ENCODE measurements at regions not wholly inside any gene's neighbourhood (a gene's known extent, or its start where the extent isn't known, plus 50 kb on each side); places are given as distances from the start of the nearest gene placed in this dataset.

GRCh38 chr10:10642189-10642588 is 375.5 kb upstream of the CELF2 start:
- Mint-ChIP-seq H3K36me3 (no peaks in the 10 kb centered on the region), H3K9me3 (no peaks in the 10 kb centered on the region), H3K27me3 (peaks cover 6 to 28% of the 10 kb centered on the region in 2 donors), H3K4me3 (no peak overlapping the region), H3K27ac (no peak overlapping the region), H3K4me1 (no peaks in the 10 kb centered on the region)
- Histone ChIP-seq H3K9me3 (no peaks in the 10 kb centered on the region), H3K27ac (ENCODE audit: low read length) (no peak overlapping the region), H3K4me3 (ENCODE audit: control insufficient read depth in 1 of 2, extremely low read depth in 1 of 2, low read length in 1 of 2) (no peak overlapping the region), H3K36me3 (ENCODE audit: control insufficient read depth in 2 of 2, extremely low read depth in 1 of 2, insufficient read depth in 1 of 2, low read length in 1 of 2) (no peaks in the 10 kb centered on the region), H3K27me3 (replicated peaks in 1 of 2; ENCODE audit: control insufficient read depth in 2 of 2, extremely low read depth in 1 of 2, insufficient read depth in 2 of 2, low read length in 1 of 2) (peaks cover 0 to 10% of the 10 kb centered on the region in 2 experiments), H3K4me1 (ENCODE audit: control insufficient read depth in 1 of 2, extremely low read depth in 1 of 2, insufficient read depth in 2 of 2, low read length in 2 of 2) (no peaks in the 10 kb centered on the region)
- ChIA-PET CTCF (no interaction called here), POLR2A (no interaction called here)
- WGBS (ENCODE audit: insufficient coverage): 50% methylated on average over 1 of the region's 1 CpG
- ATAC-seq (replicated peaks in 1 of 4): no peak
- DNase-seq: no peak

GRCh38 chr10:10642751-10643150 is 374.9 kb upstream of the CELF2 start:
- Histone ChIP-seq H3K9me3 (no peaks in the 10 kb centered on the region), H3K36me3 (ENCODE audit: control insufficient read depth in 2 of 2, extremely low read depth in 1 of 2, insufficient read depth in 1 of 2, low read length in 1 of 2) (no peaks in the 10 kb centered on the region), H3K4me3 (ENCODE audit: control insufficient read depth in 1 of 2, extremely low read depth in 1 of 2, low read length in 1 of 2) (no peak overlapping the region), H3K27ac (ENCODE audit: low read length) (no peak overlapping the region), H3K4me1 (ENCODE audit: control insufficient read depth in 1 of 2, extremely low read depth in 1 of 2, insufficient read depth in 2 of 2, low read length in 2 of 2) (no peaks in the 10 kb centered on the region), H3K27me3 (replicated peaks in 1 of 2; ENCODE audit: control insufficient read depth in 2 of 2, extremely low read depth in 1 of 2, insufficient read depth in 2 of 2, low read length in 1 of 2) (peaks cover 0 to 10% of the 10 kb centered on the region in 2 experiments)
- no peaks in the 10 kb centered on the region for H3K36me3 Mint-ChIP-seq
- POLR2A ChIA-PET: no interaction called here
- H3K27ac Mint-ChIP-seq: no peak overlapping the region
- no peaks in the 10 kb centered on the region for H3K4me1 Mint-ChIP-seq
- DNase-seq (no peak), ATAC-seq (replicated peaks in 1 of 4) (no peak)
- H3K4me3 Mint-ChIP-seq: no peak overlapping the region
- H3K9me3 Mint-ChIP-seq: no peaks in the 10 kb centered on the region
- H3K27me3 Mint-ChIP-seq: peaks cover 6 to 32% of the 10 kb centered on the region in 2 donors
- CTCF ChIA-PET: no interaction called here
- WGBS (ENCODE audit: insufficient coverage): no CpG with 5 or more reads among the region's 2 CpGs

DNA sequence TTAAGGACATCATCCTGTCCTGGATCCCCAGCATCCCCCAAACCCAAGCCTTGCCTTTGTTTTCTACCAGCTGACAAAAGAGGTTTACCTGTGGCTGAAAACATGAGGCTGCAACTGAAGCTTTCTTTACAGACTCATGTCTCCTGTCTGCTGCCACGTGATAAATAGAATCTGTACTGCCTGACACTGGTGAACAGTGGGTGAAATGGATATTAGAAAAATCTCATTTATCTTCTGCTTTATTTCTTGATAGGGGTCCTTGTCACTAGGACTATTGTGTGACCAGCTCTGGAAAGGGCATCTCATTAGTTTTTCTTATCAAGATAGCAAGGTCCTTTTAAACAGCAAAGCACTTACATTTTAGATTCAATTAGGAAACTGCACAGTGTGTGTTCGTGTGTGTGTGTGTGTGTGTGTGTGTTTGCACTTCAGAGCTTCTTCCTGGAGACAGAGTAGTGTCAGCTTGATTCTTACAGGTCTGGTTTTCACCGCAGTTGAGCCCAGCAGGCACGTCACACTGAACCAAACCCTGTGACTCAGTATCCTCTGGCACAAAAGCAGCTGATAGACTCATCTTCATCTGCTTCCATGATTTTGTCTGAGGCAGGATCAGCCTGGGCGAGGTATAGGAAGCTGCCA is 373.5 kb upstream of the CELF2 start:
- peaks cover 0 to 10% of the 10 kb centered on the region in 2 experiments for H3K27me3 ChIP-seq (replicated peaks in 1 of 2; ENCODE audit: control insufficient read depth in 2 of 2, extremely low read depth in 1 of 2, insufficient read depth in 2 of 2, low read length in 1 of 2)
- DNase-seq: no peak
- no peaks in the 10 kb centered on the region for H3K36me3 Mint-ChIP-seq
- no peaks in the 10 kb centered on the region for H3K4me1 Mint-ChIP-seq
- no peak overlapping the region for H3K4me3 Mint-ChIP-seq
- ATAC-seq (replicated peaks in 1 of 4): no peak
- WGBS (ENCODE audit: insufficient coverage): 20% methylated on average over 1 of the region's 5 CpGs
- H3K9me3 ChIP-seq: no peaks in the 10 kb centered on the region
- CTCF ChIA-PET: no interaction called here
- H3K36me3 ChIP-seq (ENCODE audit: control insufficient read depth in 2 of 2, extremely low read depth in 1 of 2, insufficient read depth in 1 of 2, low read length in 1 of 2): no peaks in the 10 kb centered on the region
- H3K27me3 Mint-ChIP-seq: peaks cover 7 to 40% of the 10 kb centered on the region in 2 donors
- no peak overlapping the region for H3K4me3 ChIP-seq (ENCODE audit: control insufficient read depth in 1 of 2, extremely low read depth in 1 of 2, low read length in 1 of 2)
- H3K27ac ChIP-seq (ENCODE audit: low read length): no peak overlapping the region
- no peak overlapping the region for H3K27ac Mint-ChIP-seq
- H3K4me1 ChIP-seq (ENCODE audit: control insufficient read depth in 1 of 2, extremely low read depth in 1 of 2, insufficient read depth in 2 of 2, low read length in 2 of 2): no peaks in the 10 kb centered on the region
- H3K9me3 Mint-ChIP-seq: peaks cover 0 to 6% (median 0%) of the 10 kb centered on the region in 3 donors
- POLR2A ChIA-PET: no interaction called here

DNA sequence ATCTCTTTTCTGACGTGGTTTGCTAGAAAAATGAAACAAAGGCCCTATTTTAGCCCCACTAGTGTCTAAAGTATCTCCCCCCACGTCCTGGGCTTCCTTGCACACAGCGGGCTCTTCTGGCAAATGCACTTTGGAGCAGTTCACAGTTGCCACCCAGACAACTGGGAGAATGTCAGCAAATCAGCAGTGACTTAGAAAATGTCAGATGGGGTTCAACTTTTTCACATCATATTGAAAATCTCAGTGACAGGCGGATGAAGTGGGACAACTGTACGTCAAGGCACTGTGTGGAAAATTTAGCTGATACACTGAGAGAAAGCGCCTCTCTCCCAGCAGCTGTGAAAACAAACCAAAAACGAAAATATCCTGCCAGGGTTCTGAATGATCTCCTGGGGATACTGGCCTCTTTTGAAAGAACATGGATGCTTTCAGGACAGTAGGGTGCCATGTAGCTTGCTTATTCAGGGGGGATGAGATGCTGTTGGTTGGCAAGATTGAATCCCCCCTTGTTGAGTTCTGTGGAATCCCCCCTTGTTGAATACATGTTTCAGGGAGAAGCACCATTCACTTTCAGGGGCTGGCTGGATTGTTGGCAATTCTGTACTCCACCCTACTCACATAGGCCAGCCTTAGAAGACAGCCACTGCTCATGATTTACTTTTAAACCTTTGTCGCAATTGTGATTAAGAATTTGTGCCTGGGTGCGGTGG is 372.8 kb upstream of the CELF2 start:
- CTCF ChIA-PET: no interaction called here
- H3K27ac ChIP-seq (ENCODE audit: low read length): no peak overlapping the region

GRCh38 chr10:10647331-10647730 is 370.3 kb upstream of the CELF2 start:
- no peak overlapping the region for H3K27ac Mint-ChIP-seq

More for the DNA sequence above, 372.8 kb upstream of the CELF2 start:
- no peak for ATAC-seq (replicated peaks in 1 of 4)
- H3K36me3 ChIP-seq (ENCODE audit: control insufficient read depth in 2 of 2, extremely low read depth in 1 of 2, insufficient read depth in 1 of 2, low read length in 1 of 2): no peaks in the 10 kb centered on the region
- Mint-ChIP-seq H3K27me3 (peaks cover 7 to 42% of the 10 kb centered on the region in 2 donors), H3K4me3 (no peak overlapping the region), H3K4me1 (no peaks in the 10 kb centered on the region), H3K36me3 (no peaks in the 10 kb centered on the region), H3K9me3 (peaks cover 0 to 6% (median 0%) of the 10 kb centered on the region in 3 donors), H3K27ac (no peak overlapping the region)
- DNase-seq: no peak
- no peak overlapping the region for H3K4me3 ChIP-seq (ENCODE audit: control insufficient read depth in 1 of 2, extremely low read depth in 1 of 2, low read length in 1 of 2)
- H3K27me3 ChIP-seq (replicated peaks in 1 of 2; ENCODE audit: control insufficient read depth in 2 of 2, extremely low read depth in 1 of 2, insufficient read depth in 2 of 2, low read length in 1 of 2): peaks cover 0 to 13% of the 10 kb centered on the region in 2 experiments
- WGBS (ENCODE audit: insufficient coverage): 64% methylated on average over 6 of the region's 9 CpGs
- POLR2A ChIA-PET: no interaction called here
- H3K4me1 ChIP-seq (ENCODE audit: control insufficient read depth in 1 of 2, extremely low read depth in 1 of 2, insufficient read depth in 2 of 2, low read length in 2 of 2): no peaks in the 10 kb centered on the region
- H3K9me3 ChIP-seq: no peaks in the 10 kb centered on the region

DNA sequence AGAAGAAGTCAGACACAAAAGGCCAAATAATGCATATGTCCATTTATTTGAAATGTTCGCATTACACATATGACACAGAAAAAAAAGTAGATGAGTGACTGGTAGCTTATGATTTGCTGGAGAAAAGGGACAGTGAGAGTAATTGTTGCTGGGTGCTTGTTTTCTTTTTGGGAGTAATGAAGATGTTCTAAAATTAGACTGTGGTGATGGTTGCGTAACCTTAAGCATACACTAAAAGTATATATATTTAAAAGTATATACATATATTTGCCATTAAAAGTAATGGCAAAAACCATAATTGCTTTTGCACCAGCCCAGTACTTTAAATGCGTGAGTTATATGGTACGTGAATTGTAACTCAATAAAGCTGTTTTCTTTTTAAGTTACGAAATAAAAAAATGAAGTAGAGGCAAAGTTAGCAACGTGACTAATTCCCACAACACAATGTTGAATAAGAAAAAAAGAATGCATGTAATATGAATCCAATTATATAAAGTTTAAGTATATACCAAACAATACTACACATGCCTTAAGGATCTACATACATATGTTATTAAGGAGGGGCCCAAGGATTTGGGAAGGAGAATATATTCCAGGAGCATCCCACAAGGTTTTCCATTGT is 360.4 kb upstream of the CELF2 start:
- CTCF ChIA-PET: no interaction called here
- peaks cover 0 to 6% of the 10 kb centered on the region in 2 experiments for H3K27me3 ChIP-seq (replicated peaks in 1 of 2; ENCODE audit: control insufficient read depth in 2 of 2, extremely low read depth in 1 of 2, insufficient read depth in 2 of 2, low read length in 1 of 2)
- Mint-ChIP-seq H3K4me3 (no peak overlapping the region), H3K27me3 (peaks cover 10 to 25% of the 10 kb centered on the region in 2 donors), H3K9me3 (peaks cover 0 to 11% (median 5%) of the 10 kb centered on the region in 3 donors), H3K36me3 (no peaks in the 10 kb centered on the region), H3K4me1 (no peaks in the 10 kb centered on the region), H3K27ac (no peak overlapping the region)
- H3K4me1 ChIP-seq (ENCODE audit: control insufficient read depth in 1 of 2, extremely low read depth in 1 of 2, insufficient read depth in 2 of 2, low read length in 2 of 2): no peaks in the 10 kb centered on the region
- POLR2A ChIA-PET: no interaction called here
- no peak overlapping the region for H3K27ac ChIP-seq (ENCODE audit: low read length)
- no peaks in the 10 kb centered on the region for H3K36me3 ChIP-seq (ENCODE audit: control insufficient read depth in 2 of 2, extremely low read depth in 1 of 2, insufficient read depth in 1 of 2, low read length in 1 of 2)
- WGBS (ENCODE audit: insufficient coverage): 100% methylated on average over 1 of the region's 6 CpGs
- DNase-seq (no peak), ATAC-seq (replicated peaks in 1 of 4) (no peak)
- no peak overlapping the region for H3K4me3 ChIP-seq (ENCODE audit: control insufficient read depth in 1 of 2, extremely low read depth in 1 of 2, low read length in 1 of 2)
- H3K9me3 ChIP-seq: no peaks in the 10 kb centered on the region

More at GRCh38 chr10:10647331-10647730, 370.3 kb upstream of the CELF2 start:
- DNase-seq (no peak), ATAC-seq (replicated peaks in 1 of 4) (no peak)
- Histone ChIP-seq H3K27me3 (replicated peaks in 1 of 2; ENCODE audit: control insufficient read depth in 2 of 2, extremely low read depth in 1 of 2, insufficient read depth in 2 of 2, low read length in 1 of 2) (peaks cover 0 to 14% of the 10 kb centered on the region in 2 experiments), H3K9me3 (no peaks in the 10 kb centered on the region), H3K27ac (ENCODE audit: low read length) (no peak overlapping the region), H3K36me3 (ENCODE audit: control insufficient read depth in 2 of 2, extremely low read depth in 1 of 2, insufficient read depth in 1 of 2, low read length in 1 of 2) (no peaks in the 10 kb centered on the region), H3K4me3 (ENCODE audit: control insufficient read depth in 1 of 2, extremely low read depth in 1 of 2, low read length in 1 of 2) (no peak overlapping the region), H3K4me1 (ENCODE audit: control insufficient read depth in 1 of 2, extremely low read depth in 1 of 2, insufficient read depth in 2 of 2, low read length in 2 of 2) (no peaks in the 10 kb centered on the region)
- Mint-ChIP-seq H3K36me3 (no peaks in the 10 kb centered on the region), H3K27me3 (peaks cover 11 to 38% of the 10 kb centered on the region in 2 donors), H3K9me3 (peaks cover 0 to 6% (median 0%) of the 10 kb centered on the region in 3 donors), H3K4me1 (no peaks in the 10 kb centered on the region), H3K4me3 (no peak overlapping the region)
- ChIA-PET POLR2A (no interaction called here), CTCF (no interaction called here)
- 76% methylated on average over 4 of the region's 7 CpGs for WGBS (ENCODE audit: insufficient coverage)
